ENCODE measurements at regions not wholly inside any gene's neighbourhood (a gene's known extent, or its start where the extent isn't known, plus 50 kb on each side); places are given as distances from the start of the nearest gene placed in this dataset.

DNA sequence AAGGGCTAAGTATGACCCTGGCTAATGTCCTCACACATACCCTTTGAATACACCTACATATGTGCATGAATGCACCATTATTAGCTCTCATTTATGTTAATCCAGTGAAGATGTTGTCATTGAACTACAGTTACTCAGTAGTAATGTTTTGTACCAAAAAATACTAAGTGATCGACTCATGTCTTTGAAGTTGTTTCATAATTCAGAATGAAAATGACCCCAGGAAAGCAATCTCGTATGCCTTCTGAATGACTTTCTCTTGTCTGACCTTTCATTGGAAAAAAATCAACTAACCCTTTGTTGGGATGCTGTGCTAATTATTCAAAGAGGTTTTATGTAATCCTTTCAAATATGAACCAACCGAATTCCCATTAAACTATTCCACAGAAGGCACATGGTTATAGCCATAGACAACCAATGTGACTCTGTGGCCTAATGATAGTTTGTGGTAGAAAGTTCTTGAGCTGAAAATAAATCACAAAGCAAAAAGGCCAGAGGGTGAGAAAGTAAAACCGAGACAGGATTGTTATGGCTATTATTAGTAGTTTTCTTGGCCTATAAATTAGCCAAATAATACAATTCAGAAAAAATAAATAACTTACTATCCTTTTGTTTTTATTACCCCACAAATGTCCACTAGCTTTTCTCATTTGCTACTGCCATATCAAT is 86.8 kb upstream of the STARD13 start:
- ChIA-PET CTCF (no interaction called here), POLR2A (no interaction called here)
- Mint-ChIP-seq H3K4me3 (no peak overlapping the region), H3K27ac (no peak overlapping the region), H3K36me3 (no peaks in the 10 kb centered on the region), H3K4me1 (no peaks in the 10 kb centered on the region), H3K27me3 (ENCODE audit: low read depth) (no peaks in the 10 kb centered on the region), H3K9me3 (no peaks in the 10 kb centered on the region)
- TF ChIP-seq, protein P1, sequence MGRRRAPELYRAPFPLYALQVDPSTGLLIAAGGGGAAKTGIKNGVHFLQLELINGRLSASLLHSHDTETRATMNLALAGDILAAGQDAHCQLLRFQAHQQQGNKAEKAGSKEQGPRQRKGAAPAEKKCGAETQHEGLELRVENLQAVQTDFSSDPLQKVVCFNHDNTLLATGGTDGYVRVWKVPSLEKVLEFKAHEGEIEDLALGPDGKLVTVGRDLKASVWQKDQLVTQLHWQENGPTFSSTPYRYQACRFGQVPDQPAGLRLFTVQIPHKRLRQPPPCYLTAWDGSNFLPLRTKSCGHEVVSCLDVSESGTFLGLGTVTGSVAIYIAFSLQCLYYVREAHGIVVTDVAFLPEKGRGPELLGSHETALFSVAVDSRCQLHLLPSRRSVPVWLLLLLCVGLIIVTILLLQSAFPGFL (CRISPR knock-in tag; IDR thresholded peaks at IDR 0.05; ENCODE audit: borderline replicate concordance): no peak
- TF ChIP-seq KAT7 (CRISPR knock-in tag; IDR thresholded peaks at IDR 0.05; ENCODE audit: borderline replicate concordance) (no peak), FOXJ3 (CRISPR knock-in tag; IDR thresholded peaks at IDR 0.05; ENCODE audit: borderline replicate concordance) (no peak), NFATC4 (CRISPR knock-in tag; IDR thresholded peaks at IDR 0.05) (no peak), NFYB (CRISPR knock-in tag; conservative IDR thresholded peaks at IDR 0.05; ENCODE audit: low read depth) (no peak), FOXK1 (CRISPR knock-in tag; IDR thresholded peaks at IDR 0.05) (no peak), JUN (CRISPR knock-in tag; IDR thresholded peaks at IDR 0.05) (no peak), MXD4 (CRISPR knock-in tag; IDR thresholded peaks at IDR 0.05; ENCODE audit: borderline replicate concordance) (no peak), ZNF232 (CRISPR knock-in tag; IDR thresholded peaks at IDR 0.05) (no peak), GRHL2 (CRISPR knock-in tag; IDR thresholded peaks at IDR 0.05; ENCODE audit: insufficient replicate concordance, severe bottlenecking) (no peak), NFE2L1 (CRISPR knock-in tag; IDR thresholded peaks at IDR 0.05) (no peak), SMAD4 (CRISPR knock-in tag; IDR thresholded peaks at IDR 0.05) (no peak), ZNF138 (CRISPR knock-in tag; conservative IDR thresholded peaks at IDR 0.05) (no peak), RELA (CRISPR knock-in tag; IDR thresholded peaks at IDR 0.05; ENCODE audit: borderline replicate concordance) (no peak)
- TF ChIP-seq, protein P2, sequence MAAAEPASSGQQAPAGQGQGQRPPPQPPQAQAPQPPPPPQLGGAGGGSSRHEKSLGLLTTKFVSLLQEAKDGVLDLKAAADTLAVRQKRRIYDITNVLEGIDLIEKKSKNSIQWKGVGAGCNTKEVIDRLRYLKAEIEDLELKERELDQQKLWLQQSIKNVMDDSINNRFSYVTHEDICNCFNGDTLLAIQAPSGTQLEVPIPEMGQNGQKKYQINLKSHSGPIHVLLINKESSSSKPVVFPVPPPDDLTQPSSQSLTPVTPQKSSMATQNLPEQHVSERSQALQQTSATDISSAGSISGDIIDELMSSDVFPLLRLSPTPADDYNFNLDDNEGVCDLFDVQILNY (CRISPR knock-in tag; IDR thresholded peaks at IDR 0.05): no peak
- TF ChIP-seq, protein P3, sequence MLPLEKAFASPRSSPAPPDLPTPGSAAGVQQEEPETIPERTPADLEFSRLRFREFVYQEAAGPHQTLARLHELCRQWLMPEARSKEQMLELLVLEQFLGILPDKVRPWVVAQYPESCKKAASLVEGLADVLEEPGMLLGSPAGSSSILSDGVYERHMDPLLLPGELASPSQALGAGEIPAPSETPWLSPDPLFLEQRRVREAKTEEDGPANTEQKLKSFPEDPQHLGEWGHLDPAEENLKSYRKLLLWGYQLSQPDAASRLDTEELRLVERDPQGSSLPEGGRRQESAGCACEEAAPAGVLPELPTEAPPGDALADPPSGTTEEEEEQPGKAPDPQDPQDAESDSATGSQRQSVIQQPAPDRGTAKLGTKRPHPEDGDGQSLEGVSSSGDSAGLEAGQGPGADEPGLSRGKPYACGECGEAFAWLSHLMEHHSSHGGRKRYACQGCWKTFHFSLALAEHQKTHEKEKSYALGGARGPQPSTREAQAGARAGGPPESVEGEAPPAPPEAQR (CRISPR knock-in tag; IDR thresholded peaks at IDR 0.05): no peak
- TF ChIP-seq, protein P4, sequence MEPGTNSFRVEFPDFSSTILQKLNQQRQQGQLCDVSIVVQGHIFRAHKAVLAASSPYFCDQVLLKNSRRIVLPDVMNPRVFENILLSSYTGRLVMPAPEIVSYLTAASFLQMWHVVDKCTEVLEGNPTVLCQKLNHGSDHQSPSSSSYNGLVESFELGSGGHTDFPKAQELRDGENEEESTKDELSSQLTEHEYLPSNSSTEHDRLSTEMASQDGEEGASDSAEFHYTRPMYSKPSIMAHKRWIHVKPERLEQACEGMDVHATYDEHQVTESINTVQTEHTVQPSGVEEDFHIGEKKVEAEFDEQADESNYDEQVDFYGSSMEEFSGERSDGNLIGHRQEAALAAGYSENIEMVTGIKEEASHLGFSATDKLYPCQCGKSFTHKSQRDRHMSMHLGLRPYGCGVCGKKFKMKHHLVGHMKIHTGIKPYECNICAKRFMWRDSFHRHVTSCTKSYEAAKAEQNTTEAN (CRISPR knock-in tag; IDR thresholded peaks at IDR 0.05): no peak
- ATAC-seq: no peak
- no peak for DNase-seq (ENCODE audit: low spot score)

DNA sequence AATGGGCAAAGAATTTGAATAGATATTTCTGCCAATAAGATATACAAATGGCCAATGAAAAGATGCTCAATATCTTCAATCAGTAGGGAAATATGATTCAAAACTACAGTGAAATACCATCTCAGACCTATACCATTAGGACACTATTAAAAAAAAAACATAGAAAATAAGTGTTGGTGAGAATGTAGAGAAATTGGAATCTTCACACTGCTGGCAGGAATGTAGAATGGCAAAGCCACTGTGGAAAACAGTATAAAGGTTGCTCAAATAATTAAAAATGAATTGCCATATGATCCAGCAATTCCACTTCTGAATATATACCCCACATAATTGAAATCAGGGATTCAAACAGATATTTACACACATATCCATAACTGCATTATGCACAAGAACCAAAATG is 88.1 kb upstream of the STARD13 start:
- TF ChIP-seq OVOL2 (CRISPR knock-in tag; IDR thresholded peaks at IDR 0.05; ENCODE audit: borderline replicate concordance) (no peak), ZNF317 (CRISPR knock-in tag; IDR thresholded peaks at IDR 0.05; ENCODE audit: borderline replicate concordance, low read depth) (no peak), HMGA2 (CRISPR knock-in tag; IDR thresholded peaks at IDR 0.05) (no peak), MYBL2 (CRISPR knock-in tag; IDR thresholded peaks at IDR 0.05) (no peak)
- TF ChIP-seq, protein P5, sequence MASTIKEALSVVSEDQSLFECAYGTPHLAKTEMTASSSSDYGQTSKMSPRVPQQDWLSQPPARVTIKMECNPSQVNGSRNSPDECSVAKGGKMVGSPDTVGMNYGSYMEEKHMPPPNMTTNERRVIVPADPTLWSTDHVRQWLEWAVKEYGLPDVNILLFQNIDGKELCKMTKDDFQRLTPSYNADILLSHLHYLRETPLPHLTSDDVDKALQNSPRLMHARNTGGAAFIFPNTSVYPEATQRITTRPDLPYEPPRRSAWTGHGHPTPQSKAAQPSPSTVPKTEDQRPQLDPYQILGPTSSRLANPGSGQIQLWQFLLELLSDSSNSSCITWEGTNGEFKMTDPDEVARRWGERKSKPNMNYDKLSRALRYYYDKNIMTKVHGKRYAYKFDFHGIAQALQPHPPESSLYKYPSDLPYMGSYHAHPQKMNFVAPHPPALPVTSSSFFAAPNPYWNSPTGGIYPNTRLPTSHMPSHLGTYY (CRISPR knock-in tag; IDR thresholded peaks at IDR 0.05): no peak
- H3K9me3 Mint-ChIP-seq: no peaks in the 10 kb centered on the region
- no peaks in the 10 kb centered on the region for H3K36me3 Mint-ChIP-seq
- CTCF ChIA-PET: no interaction called here
- no peak overlapping the region for H3K4me3 Mint-ChIP-seq
- no peaks in the 10 kb centered on the region for H3K27me3 Mint-ChIP-seq (ENCODE audit: low read depth)
- no peaks in the 10 kb centered on the region for H3K4me1 Mint-ChIP-seq
- ATAC-seq: no peak
- POLR2A ChIA-PET: no interaction called here
- H3K27ac Mint-ChIP-seq: no peak overlapping the region
- DNase-seq (ENCODE audit: low spot score): no peak
